BJ (cell line): ENCODE measurements at regions not wholly inside any gene's neighbourhood (a gene's known extent, or its start where the extent isn't known, plus 50 kb on each side); places are given as distances from the start of the nearest gene placed in this dataset.
"Not testable (repeated sequence)": the region's sequence is repeated elsewhere in the genome, so short reads cannot be mapped to it uniquely, and the experiment has no call there.

Experiments
- CTCF ChIA-PET: fragments of 350-600 bp; formaldehyde crosslinking; extraction: SDS; loops from one replicate; lab custom pipeline; 2021; ENCODE audit warnings: antibody characterized with exemption, inconsistent platforms; lab: Yijun Ruan, JAX
- POLR2A ChIA-PET: fragments of 300-600 bp; sonication (Branson Sonifier 250); formaldehyde crosslinking; extraction: SDS; loops from one replicate; lab custom pipeline; 2021; ENCODE audit warnings: antibody characterized with exemption; lab: Charles Lee
- DNase-seq: peaks from one replicate; pipeline ENCODE4 v3.0.0-alpha.2; 2011; ENCODE audit warnings: low read depth
- H3K27me3 ChIP-seq: 2 replicates; pipeline ENCODE4 v1.6.0; 2011; ENCODE audit warnings: low read length; ENCODE audit not compliant: control insufficient read depth, insufficient read depth
- H3K36me3 ChIP-seq: 2 replicates; pipeline ENCODE4 v1.5.1; 2011; ENCODE audit warnings: low read length; ENCODE audit not compliant: control insufficient read depth, insufficient read depth
- H3K4me3 ChIP-seq: 2 replicates; pipeline ENCODE4 v1.5.1; 2011; ENCODE audit warnings: low read depth, mild to moderate bottlenecking, control low read depth, low read length
- TF ChIP-seq, protein P1 (sequence below): IDR thresholded peaks from 2 replicates; pipeline ENCODE4 v1.5.1; 2011; ENCODE audit warnings: low read depth, mild to moderate bottlenecking, control low read depth, inconsistent platforms, low read length, moderate library complexity; ENCODE audit not compliant: insufficient read depth

DNA sequence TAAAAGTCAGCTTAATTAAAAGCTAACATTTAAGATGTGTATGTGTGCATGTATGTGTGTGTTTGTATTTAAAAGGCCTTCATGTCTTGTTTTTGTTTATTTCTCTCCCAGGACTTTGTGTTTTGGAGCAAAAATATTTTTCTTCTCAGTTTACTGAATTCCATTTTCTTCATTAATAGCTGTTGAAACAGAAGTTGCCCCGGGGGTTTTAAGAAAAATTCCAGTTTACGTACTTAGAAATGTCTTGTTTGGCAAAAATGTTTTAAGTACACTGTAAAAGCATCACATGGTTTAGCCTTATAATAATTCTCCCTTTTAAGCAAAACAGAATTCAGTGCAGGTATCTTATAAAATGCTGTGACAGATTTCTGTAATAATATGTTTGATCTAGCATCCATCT, 1233.0 kb upstream of the NRXN1 start:
- H3K27me3 ChIP-seq = no peaks in the 10 kb centered on the region
- H3K4me3 ChIP-seq = no peak overlapping the region
- H3K36me3 ChIP-seq = no peaks in the 10 kb centered on the region
- DNase-seq = no peak
- CTCF ChIA-PET = no interaction called here
- TF ChIP-seq, protein P1, sequence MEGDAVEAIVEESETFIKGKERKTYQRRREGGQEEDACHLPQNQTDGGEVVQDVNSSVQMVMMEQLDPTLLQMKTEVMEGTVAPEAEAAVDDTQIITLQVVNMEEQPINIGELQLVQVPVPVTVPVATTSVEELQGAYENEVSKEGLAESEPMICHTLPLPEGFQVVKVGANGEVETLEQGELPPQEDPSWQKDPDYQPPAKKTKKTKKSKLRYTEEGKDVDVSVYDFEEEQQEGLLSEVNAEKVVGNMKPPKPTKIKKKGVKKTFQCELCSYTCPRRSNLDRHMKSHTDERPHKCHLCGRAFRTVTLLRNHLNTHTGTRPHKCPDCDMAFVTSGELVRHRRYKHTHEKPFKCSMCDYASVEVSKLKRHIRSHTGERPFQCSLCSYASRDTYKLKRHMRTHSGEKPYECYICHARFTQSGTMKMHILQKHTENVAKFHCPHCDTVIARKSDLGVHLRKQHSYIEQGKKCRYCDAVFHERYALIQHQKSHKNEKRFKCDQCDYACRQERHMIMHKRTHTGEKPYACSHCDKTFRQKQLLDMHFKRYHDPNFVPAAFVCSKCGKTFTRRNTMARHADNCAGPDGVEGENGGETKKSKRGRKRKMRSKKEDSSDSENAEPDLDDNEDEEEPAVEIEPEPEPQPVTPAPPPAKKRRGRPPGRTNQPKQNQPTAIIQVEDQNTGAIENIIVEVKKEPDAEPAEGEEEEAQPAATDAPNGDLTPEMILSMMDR = no peak
- POLR2A ChIA-PET = no interaction called here

DNA sequence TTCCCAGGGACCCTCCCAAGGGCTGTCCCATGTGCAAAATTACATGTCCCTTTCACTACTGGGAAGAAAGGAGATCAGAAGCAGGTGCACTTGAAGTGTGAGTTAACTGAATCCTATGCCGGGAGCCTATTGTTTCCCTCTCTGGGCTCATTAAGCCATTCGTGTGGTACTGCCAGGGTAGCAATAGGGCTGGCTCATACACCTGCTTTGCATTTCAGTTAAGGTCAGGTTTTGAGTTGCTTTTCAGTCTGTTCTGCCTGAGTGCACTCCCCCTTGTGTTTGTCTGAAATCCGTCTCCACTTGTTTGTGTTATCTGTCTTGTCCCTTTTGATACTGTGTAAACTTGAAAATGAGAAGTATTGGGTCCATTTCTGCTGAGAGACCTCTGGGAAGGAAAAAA, 1232.6 kb upstream of the NRXN1 start:
- H3K27me3 ChIP-seq = no peaks in the 10 kb centered on the region
- no peaks in the 10 kb centered on the region for H3K36me3 ChIP-seq
- POLR2A ChIA-PET = no interaction called here
- CTCF ChIA-PET = no interaction called here
- DNase-seq = no peak
- H3K4me3 ChIP-seq = no peak overlapping the region
- TF ChIP-seq, protein P1 = no peak

DNA sequence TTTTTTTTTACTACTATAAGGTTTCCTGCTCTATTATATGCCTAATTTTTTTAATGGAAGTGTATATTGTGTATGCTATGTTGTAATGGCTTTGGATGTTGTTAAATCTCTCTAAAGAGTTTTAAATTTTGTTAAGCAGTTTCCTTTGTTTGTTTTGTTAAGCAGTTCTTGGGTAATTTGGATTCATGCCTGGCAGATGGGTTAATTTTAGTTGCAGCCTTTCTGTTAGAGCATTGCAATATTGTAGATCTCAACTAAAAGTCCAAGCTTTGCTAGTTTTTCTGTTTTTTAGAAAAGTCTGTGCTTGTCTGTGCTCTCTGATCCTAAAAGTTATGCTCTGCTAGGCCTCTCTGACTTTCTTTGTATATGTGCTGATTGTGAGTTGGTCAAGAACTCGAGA, 1229.0 kb upstream of the NRXN1 start:
- no peaks in the 10 kb centered on the region for H3K27me3 ChIP-seq
- no peak for DNase-seq
- TF ChIP-seq, protein P1 = no peak

DNA sequence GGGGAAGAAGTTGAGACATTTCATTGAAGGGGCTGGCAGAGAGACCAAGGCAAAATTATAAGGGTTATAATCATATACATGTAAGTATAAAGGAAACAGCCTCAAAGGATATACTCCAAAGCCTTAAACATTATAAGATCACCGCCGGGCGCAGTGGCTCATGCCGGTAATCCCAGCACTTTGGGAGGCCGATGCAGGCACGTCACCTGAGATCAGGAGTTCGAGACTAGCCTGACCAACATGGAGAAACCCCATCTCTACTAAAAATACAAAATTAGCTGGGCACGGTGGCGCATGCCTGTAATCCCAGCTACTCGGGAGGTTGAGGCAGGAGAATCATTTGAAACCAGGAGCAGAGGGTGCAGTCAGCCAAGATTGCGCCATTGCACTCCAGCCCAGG, 1227.0 kb upstream of the NRXN1 start:
- H3K27me3 ChIP-seq, H3K36me3 ChIP-seq, POLR2A ChIA-PET, DNase-seq, H3K4me3 ChIP-seq, CTCF ChIA-PET: not testable (repeated sequence)

More for the DNA sequence above, 1229.0 kb upstream of the NRXN1 start:
- Histone ChIP-seq H3K36me3 (no peaks in the 10 kb centered on the region), H3K4me3 (no peak overlapping the region)
- CTCF ChIA-PET = no interaction called here
- POLR2A ChIA-PET = no interaction called here

DNA sequence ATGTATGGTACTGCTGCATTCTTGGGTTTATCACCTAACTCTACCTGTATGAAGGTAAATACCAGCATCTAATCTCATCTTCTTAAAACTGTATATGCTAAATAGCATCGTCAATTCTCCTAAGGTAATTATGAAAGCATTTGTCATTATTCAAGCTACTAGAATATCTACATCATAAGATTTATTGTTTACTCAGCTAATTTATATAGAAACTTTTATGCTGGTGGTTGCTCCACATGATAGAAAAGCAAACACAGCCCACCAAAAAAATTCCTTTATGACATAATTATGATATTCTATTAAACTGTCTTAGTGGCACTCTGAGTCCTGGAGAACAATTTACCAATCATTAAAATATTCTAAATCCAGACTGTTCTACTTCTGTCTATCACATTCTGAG, 1226.1 kb upstream of the NRXN1 start:
- POLR2A ChIA-PET = no interaction called here
- TF ChIP-seq, protein P1 = no peak

DNA sequence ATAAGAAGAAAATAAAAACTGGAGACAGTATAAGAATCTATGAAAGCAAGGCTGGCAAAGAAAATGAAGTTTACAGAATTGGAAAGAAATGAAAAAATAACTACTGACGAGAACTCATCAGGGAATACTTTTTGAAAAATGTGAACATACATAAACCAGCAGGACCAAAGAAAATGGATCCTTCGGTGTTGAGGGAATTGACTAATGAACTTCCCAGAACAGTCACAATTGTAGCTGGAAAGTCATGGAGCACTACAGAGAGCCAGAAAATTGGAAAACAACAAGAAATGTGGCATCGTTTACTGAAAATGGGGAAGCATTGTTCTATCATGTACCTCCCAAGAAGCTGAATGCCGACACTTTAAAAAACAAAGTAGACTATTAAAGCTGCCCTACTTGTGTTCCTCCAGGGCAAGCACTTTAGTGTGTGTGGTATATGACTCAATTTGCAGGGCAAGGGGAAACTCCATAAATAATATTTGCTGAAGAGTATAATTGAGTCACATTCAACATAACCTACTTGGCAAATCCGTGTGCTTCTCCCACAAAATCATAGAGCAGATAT, 1221.6 kb upstream of the NRXN1 start:
- no peaks in the 10 kb centered on the region for H3K27me3 ChIP-seq
- ChIA-PET POLR2A (no interaction called here), CTCF (no interaction called here)
- DNase-seq = no peak
- no peak overlapping the region for H3K4me3 ChIP-seq
- TF ChIP-seq, protein P1 = no peak
- no peaks in the 10 kb centered on the region for H3K36me3 ChIP-seq

More for the DNA sequence above, 1226.1 kb upstream of the NRXN1 start:
- CTCF ChIA-PET = no interaction called here
- Histone ChIP-seq H3K36me3 (no peaks in the 10 kb centered on the region), H3K4me3 (no peak overlapping the region), H3K27me3 (no peaks in the 10 kb centered on the region)
- no peak for DNase-seq
